ENCODE measurements at regions not wholly inside any gene's neighbourhood (a gene's known extent, or its start where the extent isn't known, plus 50 kb on each side); places are given as distances from the start of the nearest gene placed in this dataset.

GRCh38 chr11:13214276-13214675 is 63.3 kb upstream of the BMAL1 start:
- Histone ChIP-seq H3K4me1 (ENCODE audit: control insufficient read depth, extremely low read depth, insufficient read depth, low read length) (peaks cover 24% of the 10 kb centered on the region), H3K9me3 (ENCODE audit: control insufficient read depth, insufficient read depth, low read depth, low read length) (no peaks in the 10 kb centered on the region), H3K79me2 (ENCODE audit: control insufficient read depth, insufficient read depth, low read length) (no peaks in the 10 kb centered on the region), H3K4me3 (replicated peaks in 1 of 4; ENCODE audit: control extremely low read depth in 1 of 4, insufficient read depth in 1 of 4, low read depth in 3 of 4, low read length in 4 of 4) (no peak overlapping the region), H4K20me1 (ENCODE audit: control insufficient read depth, extremely low read depth, insufficient read depth, low read length) (no peaks in the 10 kb centered on the region), H3K27ac (ENCODE audit: insufficient read depth, low read length) (peak overlapping the region; percentile 99), H3K36me3 (ENCODE audit: control insufficient read depth, insufficient read depth, low read length) (no peaks in the 10 kb centered on the region), H3K9ac (ENCODE audit: insufficient read depth, low read length) (no peak overlapping the region), H3K27me3 (ENCODE audit: control insufficient read depth, insufficient read depth, low read length) (no peaks in the 10 kb centered on the region), H3K4me2 (ENCODE audit: extremely low read depth, insufficient read depth, low read length) (no peak overlapping the region), H2AFZ (ENCODE audit: low read length) (no peak overlapping the region)
- TF ChIP-seq EZH2 (IDR thresholded peaks at IDR 0.05; ENCODE audit: low read length, missing control alignments), result no peak
- TF ChIP-seq CTCF (conservative IDR thresholded peaks at IDR 0.05 in 1 of 2, IDR thresholded peaks at IDR 0.05 in 1 of 2; ENCODE audit: low read depth in 1 of 2, low read length in 2 of 2), result no peak
- peak in 1 of 2 donors; percentile 59 for DNase-seq (ENCODE audit: low read depth in 2 of 2)

GRCh38 chr11:13215149-13215548 is 62.4 kb upstream of the BMAL1 start:
- Histone ChIP-seq H3K4me2 (ENCODE audit: extremely low read depth, insufficient read depth, low read length) (peak overlapping the region; percentile 55), H3K4me1 (ENCODE audit: control insufficient read depth, extremely low read depth, insufficient read depth, low read length) (peaks cover 24% of the 10 kb centered on the region), H3K36me3 (ENCODE audit: control insufficient read depth, insufficient read depth, low read length) (no peaks in the 10 kb centered on the region), H3K9me3 (ENCODE audit: control insufficient read depth, insufficient read depth, low read depth, low read length) (no peaks in the 10 kb centered on the region), H3K27me3 (ENCODE audit: control insufficient read depth, insufficient read depth, low read length) (no peaks in the 10 kb centered on the region), H3K27ac (ENCODE audit: insufficient read depth, low read length) (peak overlapping the region; percentile 99), H4K20me1 (ENCODE audit: control insufficient read depth, extremely low read depth, insufficient read depth, low read length) (no peaks in the 10 kb centered on the region), H3K4me3 (replicated peaks in 1 of 4; ENCODE audit: control extremely low read depth in 1 of 4, insufficient read depth in 1 of 4, low read depth in 3 of 4, low read length in 4 of 4) (no peak overlapping the region), H3K79me2 (ENCODE audit: control insufficient read depth, insufficient read depth, low read length) (no peaks in the 10 kb centered on the region), H2AFZ (ENCODE audit: low read length) (no peak overlapping the region), H3K9ac (ENCODE audit: insufficient read depth, low read length) (peak overlapping the region; percentile 38)
- DNase-seq (ENCODE audit: low read depth in 2 of 2), result peak; percentile 88 to 89
- TF ChIP-seq EZH2 (IDR thresholded peaks at IDR 0.05; ENCODE audit: low read length, missing control alignments), result no peak
- no peak for TF ChIP-seq CTCF (conservative IDR thresholded peaks at IDR 0.05 in 1 of 2, IDR thresholded peaks at IDR 0.05 in 1 of 2; ENCODE audit: low read depth in 1 of 2, low read length in 2 of 2)

GRCh38 chr11:13216019-13216710 is 61.4 kb upstream of the BMAL1 start:
- peak overlapping the region; percentile 1 to 38 (median 17) for H3K4me3 ChIP-seq (replicated peaks in 1 of 4; ENCODE audit: control extremely low read depth in 1 of 4, insufficient read depth in 1 of 4, low read depth in 3 of 4, low read length in 4 of 4)
- DNase-seq (ENCODE audit: low read depth in 2 of 2), result peak; percentile 94 to 99
- H3K27ac ChIP-seq (ENCODE audit: insufficient read depth, low read length), result peak overlapping the region; percentile 99

More at GRCh38 chr11:13216019-13216710, 61.4 kb upstream of the BMAL1 start:
- Histone ChIP-seq H3K4me2 (ENCODE audit: extremely low read depth, insufficient read depth, low read length) (peak overlapping the region; percentile 97), H3K9ac (ENCODE audit: insufficient read depth, low read length) (peak overlapping the region; percentile 78), H4K20me1 (ENCODE audit: control insufficient read depth, extremely low read depth, insufficient read depth, low read length) (no peaks in the 10 kb centered on the region), H3K4me1 (ENCODE audit: control insufficient read depth, extremely low read depth, insufficient read depth, low read length) (peaks cover 24% of the 10 kb centered on the region), H2AFZ (ENCODE audit: low read length) (peak overlapping the region; percentile 69), H3K79me2 (ENCODE audit: control insufficient read depth, insufficient read depth, low read length) (no peaks in the 10 kb centered on the region), H3K27me3 (ENCODE audit: control insufficient read depth, insufficient read depth, low read length) (no peaks in the 10 kb centered on the region), H3K36me3 (ENCODE audit: control insufficient read depth, insufficient read depth, low read length) (no peaks in the 10 kb centered on the region), H3K9me3 (ENCODE audit: control insufficient read depth, insufficient read depth, low read depth, low read length) (no peaks in the 10 kb centered on the region)
- no peak for TF ChIP-seq EZH2 (IDR thresholded peaks at IDR 0.05; ENCODE audit: low read length, missing control alignments)
- no peak for TF ChIP-seq CTCF (conservative IDR thresholded peaks at IDR 0.05 in 1 of 2, IDR thresholded peaks at IDR 0.05 in 1 of 2; ENCODE audit: low read depth in 1 of 2, low read length in 2 of 2)

Measured in fibroblast of lung (primary cell).